GM23248 (cell line): ENCODE measurements at regions not wholly inside any gene's neighbourhood (a gene's known extent, or its start where the extent isn't known, plus 50 kb on each side); places are given as distances from the start of the nearest gene placed in this dataset.

ENCODE experiments used
- DNase-seq: peaks from one replicate; pipeline ENCODE4 v3.0.0-alpha.2; 2015
- H2AFZ ChIP-seq: fragments of 200-600 bp; sonication (generic); 2 replicates; pipeline ENCODE4 v1.6.1; 2016; ENCODE audit warnings: antibody characterized with exemption
- H3F3A ChIP-seq: fragments of 200-600 bp; sonication (generic); 2 replicates; pipeline ENCODE4 v1.6.1; 2016; ENCODE audit warnings: mild to moderate bottlenecking, antibody characterized with exemption, mixed run types; ENCODE audit not compliant: insufficient read depth
- H3K27ac ChIP-seq: fragments of 200-600 bp; sonication (generic); 2 replicates; pipeline ENCODE4 v1.5.1; 2016; ENCODE audit warnings: mild to moderate bottlenecking
- H3K27me3 ChIP-seq: fragments of 200-600 bp; sonication (generic); replicated peaks from 2 replicates; pipeline ENCODE4 v1.6.1; 2016; ENCODE audit warnings: mild to moderate bottlenecking; ENCODE audit not compliant: insufficient read depth
- H3K36me3 ChIP-seq: fragments of 200-600 bp; sonication (generic); 2 replicates; pipeline ENCODE4 v1.6.1; 2016; ENCODE audit warnings: low read depth, mild to moderate bottlenecking
- H3K4me1 ChIP-seq: fragments of 200-600 bp; sonication (generic); 2 replicates; pipeline ENCODE4 v1.6.1; 2016; ENCODE audit warnings: mild to moderate bottlenecking; ENCODE audit not compliant: insufficient read depth
- H3K4me2 ChIP-seq: fragments of 200-600 bp; sonication (generic); one replicate; pipeline ENCODE4 v1.6.1; 2016; ENCODE audit warnings: mild to moderate bottlenecking; ENCODE audit not compliant: unreplicated experiment
- H3K4me3 ChIP-seq: fragments of 200-600 bp; sonication (generic); 2 replicates; pipeline ENCODE4 v1.5.1; 2016; ENCODE audit warnings: mild to moderate bottlenecking
- H3K79me2 ChIP-seq: fragments of 200-600 bp; sonication (generic); 2 replicates; pipeline ENCODE4 v1.6.1; 2016; ENCODE audit warnings: mild to moderate bottlenecking; ENCODE audit not compliant: insufficient read depth
- H3K9ac ChIP-seq: fragments of 200-600 bp; sonication (generic); 2 replicates; pipeline ENCODE4 v1.6.1; 2016; ENCODE audit warnings: mild to moderate bottlenecking
- H3K9me2 ChIP-seq: fragments of 200-600 bp; sonication (generic); 2 replicates; pipeline ENCODE4 v1.6.1; 2016; ENCODE audit warnings: mixed run types, mild to moderate bottlenecking, moderate library complexity; ENCODE audit not compliant: insufficient read depth
- H3K9me3 ChIP-seq: fragments of 200-600 bp; sonication (generic); one replicate; pipeline ENCODE4 v1.6.1; 2017; ENCODE audit warnings: low read depth
- H4K20me1 ChIP-seq: fragments of 200-600 bp; sonication (generic); 2 replicates; pipeline ENCODE4 v1.6.0; 2016; ENCODE audit not compliant: insufficient read depth
- EZH2 ChIP-seq: fragments of 200-600 bp; sonication (generic); IDR thresholded peaks from 2 replicates; pipeline ENCODE4 v1.6.1; 2018; ENCODE audit warnings: antibody characterized with exemption, mild to moderate bottlenecking; ENCODE audit not compliant: insufficient read depth, poor library complexity, severe bottlenecking
- EZH2phosphoT487 ChIP-seq: fragments of 200-600 bp; sonication (generic); IDR thresholded peaks from 2 replicates; pipeline ENCODE4 v1.6.1; 2018; ENCODE audit warnings: antibody characterized with exemption, moderate library complexity, mild to moderate bottlenecking, low read depth; ENCODE audit not compliant: insufficient read depth
- in situ Hi-C: fragments of 300-500 bp; cut with MboI; formaldehyde crosslinking; loops from 2 replicates; pipeline ENCODE4 v1.15.0; 2020

DNA sequence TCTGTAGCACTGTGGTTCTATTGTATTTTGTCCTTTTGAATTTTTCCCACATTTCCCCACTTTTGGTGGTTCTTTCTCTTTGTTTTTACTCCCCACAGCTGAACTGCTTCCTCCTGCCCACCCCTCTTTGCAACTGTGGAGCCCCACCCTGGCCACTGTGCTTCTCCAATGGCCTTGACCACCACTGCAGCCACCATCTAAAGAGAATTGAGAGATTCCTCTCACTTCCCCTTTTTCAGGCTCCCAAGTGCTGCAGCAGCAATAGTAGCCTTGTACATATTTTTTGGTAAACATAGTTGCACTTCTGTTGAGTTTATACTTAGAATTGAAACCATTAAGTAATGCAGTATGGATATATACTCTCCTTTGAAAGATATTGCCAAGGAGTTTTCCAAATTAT lies 51.3 kb upstream of the FRMPD3 start:
- no peaks in the 10 kb centered on the region for H3F3A ChIP-seq
- H2AFZ ChIP-seq: no peak overlapping the region
- H3K79me2 ChIP-seq: no peaks in the 10 kb centered on the region
- no peaks in the 10 kb centered on the region for H4K20me1 ChIP-seq
- in situ Hi-C loops: no loop called here
- H3K36me3 ChIP-seq: no peaks in the 10 kb centered on the region
- no peak overlapping the region for H3K9ac ChIP-seq
- no peaks in the 10 kb centered on the region for H3K9me3 ChIP-seq
- no peaks in the 10 kb centered on the region for H3K27me3 ChIP-seq
- H3K27ac ChIP-seq: no peak overlapping the region
- no peak overlapping the region for H3K4me3 ChIP-seq
- no peak for DNase-seq
- no peaks in the 10 kb centered on the region for H3K9me2 ChIP-seq
- H3K4me1 ChIP-seq: no peaks in the 10 kb centered on the region
- no peak overlapping the region for H3K4me2 ChIP-seq
- TF ChIP-seq EZH2: no peak
- no peak for TF ChIP-seq EZH2phosphoT487
